Upper lobe of left lung (tissue), 6 donors: ENCODE measurements at regions not wholly inside any gene's neighbourhood (a gene's known extent, or its start where the extent isn't known, plus 50 kb on each side); places are given as distances from the start of the nearest gene placed in this dataset.

Experiments used
- ATAC-seq, 2 donors: fragments of 200-7000 bp; cut with Tn5 transposase; one replicate each; pipeline ENCODE4 v1.9.1; 2022; ENCODE audit warnings: mild to moderate bottlenecking in 2 of 2, moderate library complexity in 2 of 2; ENCODE audit not compliant: low FRiP score in 2 of 2
- DNase-seq, 2 donors: peaks; one replicate each; pipeline ENCODE4 v3.0.0-alpha.2; 2019 to 2020
- H3K27ac ChIP-seq, 4 donors: fragments of 200-600 bp; sonication (generic); one replicate each; pipeline ENCODE4 v1.5.1; 2016 to 2019
- H3K27me3 ChIP-seq, 4 donors: fragments of 200-600 bp; sonication (generic); one replicate each; pipeline ENCODE4 v1.5.1; 2017 to 2019
- H3K36me3 ChIP-seq, 4 donors: fragments of 200-600 bp; sonication (generic); one replicate each; pipeline ENCODE4 v1.5.1; 2016 to 2019
- H3K4me1 ChIP-seq, 4 donors: fragments of 200-600 bp; sonication (generic); one replicate each; pipeline ENCODE4 v1.5.1; 2018 to 2019
- H3K4me3 ChIP-seq, 4 donors: fragments of 200-600 bp; sonication (generic); one replicate each; pipeline ENCODE4 v1.5.1; 2017 to 2019; ENCODE audit warnings: mild to moderate bottlenecking in 2 of 4, moderate library complexity in 1 of 4
- H3K9me3 ChIP-seq, 4 donors: fragments of 200-600 bp; sonication (generic); one replicate each; pipeline ENCODE4 v1.5.1; 2018 to 2019
- CTCF ChIP-seq, 6 experiments: fragments of 450-650 bp in 4 of 6; fragments of 200-600 bp in 2 of 6; sonication (generic) in 2 of 6; IDR thresholded peaks; one replicate each; pipeline ENCODE4 v1.5.1; 2016 to 2019; ENCODE audit warnings: antibody characterized with exemption in 6 of 6
- EP300 ChIP-seq, 4 donors: sonication (generic); formaldehyde crosslinking; IDR thresholded peaks; one replicate each; pipeline ENCODE4 v1.5.1; 2017; ENCODE audit warnings: antibody characterized with exemption in 4 of 4, control low read depth in 2 of 4
- POLR2A ChIP-seq, 4 donors: fragments of 450-650 bp; IDR thresholded peaks; one replicate each; pipeline ENCODE4 v1.5.1; 2016 to 2017; ENCODE audit warnings: antibody characterized with exemption in 4 of 4, mild to moderate bottlenecking in 2 of 4
- POLR2AphosphoS5 ChIP-seq, 2 donors: sonication (generic); formaldehyde crosslinking; IDR thresholded peaks; one replicate each; pipeline ENCODE4 v1.5.1; 2017; ENCODE audit warnings: antibody characterized with exemption in 2 of 2
- WGBS, 2 donors: methylation state at CpG; one replicate each; pipeline ENCODE4 v1.1.5; 2017 to 2018; 5-methylcytosine and 5-hydroxymethylcytosine counted together
- donor health status: DM: no; HTN: no; CAD: no; lungs with moderate emphysema.
- donor health status: DM: no; HTN: yes; CAD: no; lungs with severe emphysema.

GRCh38 chrX:150203248-150203645 is 159.9 kb upstream of the MAMLD1 start:
- peaks cover 0 to 3% (median 0%) of the 10 kb centered on the region in 4 donors for H3K4me1 ChIP-seq
- no peaks in the 10 kb centered on the region for H3K27me3 ChIP-seq
- ATAC-seq (no peak), DNase-seq (no peak)
- TF ChIP-seq EP300 (IDR thresholded peaks at IDR 0.05) (no peak), CTCF (IDR thresholded peaks at IDR 0.05) (no peak), POLR2AphosphoS5 (IDR thresholded peaks at IDR 0.05) (no peak), POLR2A (IDR thresholded peaks at IDR 0.05) (no peak)
- peak overlapping the region; percentile 40 to 69 (median 51) for H3K27ac ChIP-seq
- WGBS, 2 donors = 79 to 88% methylated on average over 2 of the region's 2 CpGs
- no peaks in the 10 kb centered on the region for H3K9me3 ChIP-seq
- H3K36me3 ChIP-seq = no peaks in the 10 kb centered on the region
- no peak overlapping the region for H3K4me3 ChIP-seq

DNA sequence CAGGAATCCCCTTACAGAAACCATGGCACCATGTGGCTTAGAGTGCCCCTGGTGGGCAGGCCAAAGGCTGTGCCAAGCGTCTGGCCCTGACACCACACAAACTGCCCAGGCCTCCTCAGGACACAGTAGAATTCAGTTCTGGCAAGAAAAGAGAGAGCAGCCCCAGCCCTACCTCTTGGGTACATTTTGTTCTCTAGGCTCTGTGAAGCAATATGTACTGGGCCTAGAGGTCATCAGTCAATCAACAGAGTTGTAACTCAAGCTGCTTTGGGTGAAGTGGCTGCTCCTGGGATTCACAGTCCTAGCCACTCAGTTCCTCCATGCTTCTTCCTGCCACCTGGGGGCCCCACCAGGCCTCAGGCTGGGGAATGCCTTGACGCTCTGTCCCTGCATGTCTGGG is 158.1 kb upstream of the MAMLD1 start:
- H3K4me1 ChIP-seq = peaks cover 0 to 3% (median 0%) of the 10 kb centered on the region in 4 donors
- no peak overlapping the region for H3K4me3 ChIP-seq
- peak; percentile 40 to 90 (median 78) for TF ChIP-seq EP300 (IDR thresholded peaks at IDR 0.05)
- peak in 1 of 4 donors; percentile 35 for TF ChIP-seq POLR2A (IDR thresholded peaks at IDR 0.05)
- TF ChIP-seq POLR2AphosphoS5 (IDR thresholded peaks at IDR 0.05) = peak; percentile 22 to 66
- peak in 1 of 6 experiments; percentile 6 for TF ChIP-seq CTCF (IDR thresholded peaks at IDR 0.05)
- ATAC-seq = no peak
- peak in 1 of 2 donors; percentile 40 for DNase-seq
- peak overlapping the region in 1 of 4 donors; percentile 43 for H3K27ac ChIP-seq
- no peaks in the 10 kb centered on the region for H3K9me3 ChIP-seq
- H3K36me3 ChIP-seq = no peaks in the 10 kb centered on the region
- WGBS, 2 donors = 64 to 100% methylated on average over 1 to 2 of the region's 2 CpGs
- no peaks in the 10 kb centered on the region for H3K27me3 ChIP-seq

DNA sequence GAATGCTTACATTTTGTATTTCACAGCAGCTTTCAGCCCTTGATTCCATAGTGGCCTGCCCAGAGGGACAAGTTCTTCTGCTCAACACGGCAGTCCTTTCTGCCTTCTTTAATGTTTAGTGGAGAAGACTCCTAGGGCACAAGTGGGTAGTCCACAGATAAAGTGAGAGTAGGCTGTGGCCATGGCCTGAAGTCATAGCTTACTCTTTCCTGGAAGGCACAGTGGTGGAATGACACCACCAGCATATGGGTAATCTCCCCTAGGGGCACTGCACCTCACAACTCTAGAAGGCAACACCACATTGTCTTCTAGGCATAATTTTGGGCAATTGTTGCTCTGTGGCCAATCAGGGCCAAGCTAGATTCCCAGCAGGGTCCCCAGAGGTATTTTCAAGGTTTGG is 155.4 kb upstream of the MAMLD1 start:
- TF ChIP-seq CTCF (IDR thresholded peaks at IDR 0.05) (no peak), POLR2AphosphoS5 (IDR thresholded peaks at IDR 0.05) (no peak), POLR2A (IDR thresholded peaks at IDR 0.05) (no peak), EP300 (IDR thresholded peaks at IDR 0.05) (no peak)
- H3K4me1 ChIP-seq = peaks cover 0 to 4% (median under 1%) of the 10 kb centered on the region in 4 donors
- 87 to 100% methylated on average over 1 of the region's 1 CpG for WGBS, 2 donors
- no peak overlapping the region for H3K4me3 ChIP-seq
- no peaks in the 10 kb centered on the region for H3K9me3 ChIP-seq
- no peak overlapping the region for H3K27ac ChIP-seq
- DNase-seq (peak in 1 of 2 donors; percentile 0), ATAC-seq (no peak)
- no peaks in the 10 kb centered on the region for H3K36me3 ChIP-seq
- H3K27me3 ChIP-seq = no peaks in the 10 kb centered on the region

GRCh38 chrX:150211988-150212387 is 151.1 kb upstream of the MAMLD1 start:
- no peak for ATAC-seq
- 78 to 96% methylated on average over 6 of the region's 6 CpGs for WGBS, 2 donors

More at GRCh38 chrX:150211988-150212387, 151.1 kb upstream of the MAMLD1 start:
- TF ChIP-seq POLR2AphosphoS5 (IDR thresholded peaks at IDR 0.05) (no peak), EP300 (IDR thresholded peaks at IDR 0.05) (no peak), POLR2A (IDR thresholded peaks at IDR 0.05) (no peak), CTCF (IDR thresholded peaks at IDR 0.05) (no peak)
- DNase-seq = peak in 1 of 2 donors; percentile 2
- H3K27ac ChIP-seq = no peak overlapping the region
- H3K4me3 ChIP-seq = no peak overlapping the region
- H3K36me3 ChIP-seq = no peaks in the 10 kb centered on the region
- peaks cover 0 to 9% (median 2%) of the 10 kb centered on the region in 4 donors for H3K4me1 ChIP-seq
- no peaks in the 10 kb centered on the region for H3K27me3 ChIP-seq
- no peaks in the 10 kb centered on the region for H3K9me3 ChIP-seq
